ENCODE measurements at regions not wholly inside any gene's neighbourhood (a gene's known extent, or its start where the extent isn't known, plus 50 kb on each side); places are given as distances from the start of the nearest gene placed in this dataset.

DNA sequence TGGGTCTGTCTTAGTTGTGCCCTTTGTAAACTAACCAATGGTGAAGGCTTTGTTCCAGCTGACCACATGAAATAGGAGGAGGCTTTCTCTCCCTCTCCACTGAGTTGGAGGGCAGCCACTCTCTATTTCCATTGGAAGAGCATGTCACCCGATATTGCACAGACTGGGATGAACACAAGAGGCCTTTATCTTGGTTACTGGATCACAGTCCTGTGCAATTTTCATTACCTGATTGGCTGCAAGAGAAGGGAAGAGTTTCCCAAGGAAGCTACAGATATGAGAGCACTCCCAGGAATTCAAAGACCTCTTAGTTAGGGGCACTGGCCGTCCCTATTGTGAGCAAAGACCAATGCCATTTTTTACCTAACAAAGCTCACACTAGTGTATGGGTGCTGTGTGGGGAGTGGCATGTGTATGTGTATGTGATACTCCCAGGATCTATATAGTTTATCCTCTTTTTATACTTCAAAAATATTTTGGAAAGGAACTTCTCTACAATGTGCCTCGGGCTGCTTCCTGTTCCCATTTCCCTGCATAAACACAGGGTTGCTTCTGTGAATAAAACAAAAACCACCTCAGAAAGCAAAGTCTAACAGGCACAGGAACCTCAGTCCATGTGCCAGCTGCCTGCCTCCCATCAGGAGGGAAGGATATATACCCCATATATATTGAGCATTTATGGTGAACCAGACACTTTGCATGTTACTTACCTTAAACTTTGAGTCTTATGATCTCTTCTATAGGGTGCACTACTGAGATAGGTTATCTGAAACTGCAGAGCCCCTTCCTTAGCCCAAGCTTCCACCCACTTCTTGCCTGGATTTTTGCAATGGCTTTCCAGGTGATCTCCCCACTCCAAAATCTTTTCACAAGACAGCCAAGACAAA lies 126.5 kb downstream of the RASSF10 start:
- TF ChIP-seq PURB (CRISPR knock-in tag; IDR thresholded peaks at IDR 0.05; ENCODE audit: low read depth) (no peak), POLR2AphosphoS5 (IDR thresholded peaks at IDR 0.05; ENCODE audit: control insufficient read depth, insufficient read depth, low read depth, low read length) (no peak), YY1 (IDR thresholded peaks at IDR 0.05; ENCODE audit: borderline replicate concordance in 1 of 3, control insufficient read depth in 1 of 3, extremely low read depth in 1 of 3, insufficient read depth in 3 of 3, insufficient read length in 1 of 3, insufficient replicate concordance in 2 of 3, low read depth in 1 of 3, low read length in 2 of 3) (no peak), ZNF778 (CRISPR knock-in tag; IDR thresholded peaks at IDR 0.05) (no peak), NR1H2 (CRISPR knock-in tag; IDR thresholded peaks at IDR 0.05) (no peak)
- TF ChIP-seq, protein P1, sequence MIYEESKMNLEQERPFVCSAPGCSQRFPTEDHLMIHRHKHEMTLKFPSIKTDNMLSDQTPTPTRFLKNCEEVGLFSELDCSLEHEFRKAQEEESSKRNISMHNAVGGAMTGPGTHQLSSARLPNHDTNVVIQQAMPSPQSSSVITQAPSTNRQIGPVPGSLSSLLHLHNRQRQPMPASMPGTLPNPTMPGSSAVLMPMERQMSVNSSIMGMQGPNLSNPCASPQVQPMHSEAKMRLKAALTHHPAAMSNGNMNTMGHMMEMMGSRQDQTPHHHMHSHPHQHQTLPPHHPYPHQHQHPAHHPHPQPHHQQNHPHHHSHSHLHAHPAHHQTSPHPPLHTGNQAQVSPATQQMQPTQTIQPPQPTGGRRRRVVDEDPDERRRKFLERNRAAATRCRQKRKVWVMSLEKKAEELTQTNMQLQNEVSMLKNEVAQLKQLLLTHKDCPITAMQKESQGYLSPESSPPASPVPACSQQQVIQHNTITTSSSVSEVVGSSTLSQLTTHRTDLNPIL (CRISPR knock-in tag; IDR thresholded peaks at IDR 0.05) = no peak
- TF ChIP-seq, protein P2, sequence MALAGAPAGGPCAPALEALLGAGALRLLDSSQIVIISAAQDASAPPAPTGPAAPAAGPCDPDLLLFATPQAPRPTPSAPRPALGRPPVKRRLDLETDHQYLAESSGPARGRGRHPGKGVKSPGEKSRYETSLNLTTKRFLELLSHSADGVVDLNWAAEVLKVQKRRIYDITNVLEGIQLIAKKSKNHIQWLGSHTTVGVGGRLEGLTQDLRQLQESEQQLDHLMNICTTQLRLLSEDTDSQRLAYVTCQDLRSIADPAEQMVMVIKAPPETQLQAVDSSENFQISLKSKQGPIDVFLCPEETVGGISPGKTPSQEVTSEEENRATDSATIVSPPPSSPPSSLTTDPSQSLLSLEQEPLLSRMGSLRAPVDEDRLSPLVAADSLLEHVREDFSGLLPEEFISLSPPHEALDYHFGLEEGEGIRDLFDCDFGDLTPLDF (CRISPR knock-in tag; IDR thresholded peaks at IDR 0.05) = no peak
